Stimulated activated CD4-positive, alpha-beta T cell treated with anti-CD3 and anti-CD28 coated beads, Interleukin-2, amount 100 ng/mL, for 24 hours (primary cell): ENCODE measurements at regions not wholly inside any gene's neighbourhood (a gene's known extent, or its start where the extent isn't known, plus 50 kb on each side); places are given as distances from the start of the nearest gene placed in this dataset.

Source experiments
- DNase-seq, 2 donors: peaks; one replicate each; pipeline ENCODE4 v3.0.0-alpha.2; 2020

- DNase-seq, result no peak
These were observed 137.2 kb upstream of the PCBD1 start for GRCh38 chr10:71025535-71025934.

GRCh38 chr10:71028066-71028465 is 139.7 kb upstream of the PCBD1 start:
- DNase-seq, result no peak

- no peak for DNase-seq
These were observed 141.1 kb upstream of the PCBD1 start for GRCh38 chr10:71029411-71029892.

- DNase-seq, result no peak
These were observed 141.5 kb upstream of the PCBD1 start for GRCh38 chr10:71029907-71030306.

DNA sequence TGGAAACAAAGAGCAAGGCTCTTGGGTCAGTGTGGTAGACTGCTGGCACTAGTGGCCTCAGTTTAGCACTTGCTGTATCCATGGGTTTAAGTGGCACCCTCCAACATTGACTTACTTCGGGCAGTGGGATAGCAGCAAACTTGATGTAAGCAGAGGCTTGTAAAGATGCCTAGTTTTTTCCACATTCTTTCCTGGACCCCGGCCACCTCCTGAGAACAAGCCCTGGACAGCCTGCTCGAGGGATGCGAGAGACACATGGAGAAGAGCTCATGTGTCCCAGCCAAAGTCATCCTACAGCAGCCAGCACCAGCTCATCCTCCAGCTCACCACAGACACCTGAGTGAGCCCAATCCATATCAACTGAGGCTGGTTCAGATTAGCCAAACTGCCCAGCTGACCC is 142.7 kb upstream of the PCBD1 start:
- no peak for DNase-seq

DNA sequence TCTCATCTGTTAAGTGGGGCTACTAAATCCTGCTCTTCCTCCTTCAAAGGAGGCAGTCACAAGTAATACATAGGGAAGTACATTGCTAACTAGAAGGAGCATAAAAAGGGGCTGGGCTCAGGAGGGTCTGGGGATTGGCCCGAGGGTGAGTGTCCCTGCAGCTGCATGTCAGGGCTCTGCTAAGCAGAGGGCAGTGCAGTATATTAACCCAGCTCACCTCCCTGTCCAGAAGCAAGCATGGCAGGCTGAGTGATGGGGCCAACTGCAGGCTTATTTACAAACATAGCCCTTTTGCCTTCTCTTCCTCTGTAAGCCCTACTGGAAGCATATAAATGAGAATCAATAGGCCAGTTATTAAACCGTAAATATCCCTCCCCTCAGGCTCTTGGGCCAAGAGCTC is 143.2 kb upstream of the PCBD1 start:
- no peak for DNase-seq

GRCh38 chr10:71032887-71033286 is 144.5 kb upstream of the PCBD1 start:
- no peak for DNase-seq

DNA sequence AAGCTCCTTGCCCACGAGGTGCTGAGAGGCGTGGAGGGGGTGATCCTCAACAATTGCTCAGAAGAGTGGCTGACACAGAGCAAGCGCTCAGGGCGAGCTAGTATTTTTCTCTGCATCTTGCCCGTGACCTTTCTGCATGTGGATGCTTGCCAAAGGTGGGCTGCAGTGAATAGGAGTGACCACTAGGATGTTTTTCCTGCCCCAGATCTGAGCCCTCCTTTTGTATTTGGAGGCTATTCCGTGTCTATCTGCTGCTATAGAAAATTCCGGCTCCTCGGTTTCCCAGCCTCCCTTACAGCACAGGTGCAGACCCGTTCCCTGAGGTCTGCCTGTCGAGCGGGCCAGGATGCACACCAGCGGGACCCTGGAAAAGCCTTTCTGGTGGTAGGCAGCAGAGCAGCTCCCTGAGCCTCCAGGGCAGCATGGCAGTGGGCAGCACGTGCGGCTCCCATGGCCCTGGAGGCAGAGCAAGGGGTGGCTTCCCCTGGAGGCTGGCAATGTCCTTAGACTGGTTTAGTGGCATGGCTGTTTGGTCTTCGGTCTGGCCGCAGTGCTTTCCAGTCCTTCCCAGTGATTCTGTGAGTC is 145.1 kb upstream of the PCBD1 start:
- no peak for DNase-seq

- DNase-seq, result no peak
These were observed 147.3 kb upstream of the PCBD1 start for GRCh38 chr10:71035511-71036296.

DNA sequence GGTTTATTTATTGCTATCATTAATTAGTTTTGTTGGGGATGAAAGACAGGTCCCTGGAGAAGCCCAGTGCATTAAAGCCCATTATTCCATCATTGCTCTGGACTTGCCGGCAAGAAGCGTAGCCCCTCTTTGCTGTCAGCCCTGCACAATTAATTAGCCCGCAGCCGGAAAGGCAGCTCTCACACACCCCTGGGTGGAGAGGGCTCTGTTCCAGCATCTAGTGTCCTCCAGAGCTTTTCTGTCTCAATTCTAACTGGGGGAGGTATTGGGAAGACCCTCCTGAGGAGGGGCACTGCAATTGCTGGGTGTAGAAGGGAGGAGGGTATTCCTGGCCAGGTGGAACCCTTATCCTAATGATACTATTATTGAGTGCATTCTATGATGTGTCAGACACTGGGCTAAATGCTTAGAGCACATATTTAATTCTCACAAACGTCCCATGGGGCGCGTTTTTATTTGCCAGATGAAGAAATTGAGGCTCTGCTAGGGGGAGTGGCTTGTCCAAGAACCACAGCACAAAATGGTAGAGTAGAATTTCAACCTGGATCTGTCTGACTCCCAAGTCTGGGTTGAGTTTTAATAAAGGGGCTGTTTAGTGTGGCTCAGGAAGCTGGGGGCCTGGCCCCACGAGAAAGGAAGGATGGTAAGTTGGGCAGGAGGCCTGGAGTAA is 148.1 kb upstream of the PCBD1 start:
- no peak for DNase-seq

DNA sequence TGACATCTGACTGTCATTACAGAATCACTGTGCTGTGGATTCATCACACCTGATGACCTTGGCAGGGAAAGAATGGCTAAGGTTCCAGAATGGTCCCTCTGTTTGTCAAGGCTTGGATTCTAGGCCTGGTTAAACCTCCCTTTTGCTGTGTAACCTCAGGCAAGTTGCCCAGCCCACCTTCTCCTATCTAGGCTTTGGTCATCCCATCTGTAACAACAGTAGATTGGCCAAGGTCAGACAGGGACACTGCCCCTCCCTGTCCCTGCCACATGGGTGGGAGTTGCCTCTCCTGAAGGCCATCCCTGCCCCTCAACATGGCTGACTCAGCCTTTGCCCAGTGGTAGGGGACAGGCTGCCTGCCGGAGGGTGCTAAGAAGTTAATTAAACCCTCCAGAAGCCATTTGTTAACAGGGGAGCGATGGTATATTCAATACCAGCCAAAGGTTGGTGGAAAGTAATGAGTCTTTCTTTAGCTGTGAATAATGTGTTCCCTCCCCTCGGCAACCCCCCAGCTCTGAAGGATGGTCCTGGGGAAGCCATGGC is 149.8 kb upstream of the PCBD1 start:
- DNase-seq, result no peak

- no peak for DNase-seq
These were observed 150.6 kb upstream of the PCBD1 start for GRCh38 chr10:71038921-71039320.

DNA sequence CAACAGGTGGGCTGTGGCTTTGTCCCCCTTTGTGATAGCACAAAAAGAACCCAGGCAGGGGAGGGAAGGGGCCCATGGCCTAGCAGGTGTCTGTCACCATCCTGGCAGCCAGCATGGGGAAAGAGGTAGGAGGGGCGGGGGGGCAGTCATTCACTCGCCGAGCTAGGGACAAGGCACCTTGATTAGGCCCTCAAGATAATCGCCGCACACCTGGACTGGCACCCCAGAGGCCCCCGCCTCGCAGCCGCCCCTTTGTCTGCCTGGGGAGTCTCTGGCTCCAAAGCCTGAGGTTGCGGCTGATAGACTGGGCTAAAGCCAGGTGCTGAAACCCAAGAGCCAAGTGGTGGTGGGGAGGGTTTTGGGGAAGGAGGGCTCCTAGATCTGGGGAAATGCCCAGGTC is 151.2 kb upstream of the PCBD1 start:
- no peak for DNase-seq

GRCh38 chr10:71040343-71040742 is 152.0 kb upstream of the PCBD1 start:
- DNase-seq, result no peak

DNA sequence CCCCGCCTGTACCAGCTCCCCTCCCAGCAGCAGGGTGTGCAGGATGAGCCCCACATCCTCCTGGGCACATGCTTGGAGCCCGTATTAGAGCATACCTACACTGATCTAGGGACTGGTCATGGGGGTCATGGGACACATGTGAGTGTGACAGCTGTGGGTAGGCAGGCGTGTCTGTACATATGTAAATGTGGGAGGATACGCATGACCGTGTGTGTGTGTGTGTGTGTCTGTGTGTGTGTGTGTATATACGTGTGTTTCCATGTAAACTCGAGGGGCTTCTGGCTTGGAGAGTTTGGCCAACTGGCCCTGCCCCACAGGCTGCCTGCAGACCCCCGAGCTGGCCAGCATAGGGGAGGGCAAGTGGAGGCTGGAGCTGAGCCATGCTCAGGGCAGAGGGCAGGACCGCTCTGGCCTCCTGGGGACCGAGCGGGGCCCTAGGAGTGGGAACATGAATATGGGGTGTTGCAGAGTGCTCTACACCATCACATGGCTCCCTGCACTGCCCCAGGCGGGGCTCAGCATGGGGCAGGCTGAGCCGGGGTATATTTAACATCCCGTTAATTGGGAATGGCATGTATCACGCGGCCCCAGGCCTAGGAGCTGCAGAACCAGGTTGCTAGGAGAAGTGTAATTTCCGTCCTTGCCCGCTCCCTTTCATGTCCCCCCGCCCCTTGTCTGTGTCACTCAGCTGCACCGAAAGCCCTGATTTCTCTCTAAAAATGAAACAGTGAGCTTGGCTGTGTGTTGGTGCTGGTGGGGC is 152.7 kb upstream of the PCBD1 start:
- no peak for DNase-seq

DNA sequence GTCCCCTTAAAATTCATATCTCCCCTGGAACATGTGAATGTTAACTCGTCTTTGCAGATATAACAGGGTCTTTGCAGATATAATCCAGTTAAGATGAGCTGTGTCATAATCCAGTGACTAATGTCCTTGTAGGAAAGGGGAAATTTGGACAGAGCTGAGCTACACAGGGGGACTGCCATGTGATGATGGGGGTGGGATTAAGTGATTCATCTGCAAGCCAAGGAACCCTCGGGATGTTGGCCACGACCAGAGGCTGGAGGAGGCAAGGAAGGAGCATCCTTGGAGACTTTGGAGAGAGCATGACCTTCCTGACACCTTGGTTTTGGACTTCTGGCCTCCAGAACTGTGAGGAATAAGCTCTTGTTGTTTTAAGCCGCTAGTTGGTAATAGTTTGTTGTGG is 153.9 kb upstream of the PCBD1 start:
- no peak for DNase-seq

DNA sequence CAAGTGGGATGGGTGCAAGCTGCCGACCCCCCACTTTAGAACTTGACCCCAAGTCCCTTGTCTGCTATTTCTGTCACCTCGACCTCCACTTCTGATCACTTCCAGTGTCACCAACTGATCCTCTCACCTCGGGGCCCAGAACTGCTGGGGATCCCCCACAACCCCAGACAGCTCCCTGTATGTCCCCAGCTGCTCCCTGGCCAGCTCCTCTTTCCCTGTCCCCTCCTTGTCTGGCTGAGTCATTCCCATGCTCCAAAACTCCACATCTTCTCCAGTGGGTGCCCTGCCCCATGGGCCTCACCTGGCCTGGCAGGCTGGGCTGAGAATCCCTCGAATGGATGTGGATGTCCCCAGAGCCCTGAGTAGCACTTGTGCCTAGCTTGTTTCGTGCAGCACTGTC is 154.3 kb upstream of the PCBD1 start:
- no peak for DNase-seq

- no peak for DNase-seq
These were observed 155.5 kb upstream of the PCBD1 start for GRCh38 chr10:71043858-71044257.

GRCh38 chr10:71044720-71045119 is 156.4 kb upstream of the PCBD1 start:
- DNase-seq, result no peak

DNA sequence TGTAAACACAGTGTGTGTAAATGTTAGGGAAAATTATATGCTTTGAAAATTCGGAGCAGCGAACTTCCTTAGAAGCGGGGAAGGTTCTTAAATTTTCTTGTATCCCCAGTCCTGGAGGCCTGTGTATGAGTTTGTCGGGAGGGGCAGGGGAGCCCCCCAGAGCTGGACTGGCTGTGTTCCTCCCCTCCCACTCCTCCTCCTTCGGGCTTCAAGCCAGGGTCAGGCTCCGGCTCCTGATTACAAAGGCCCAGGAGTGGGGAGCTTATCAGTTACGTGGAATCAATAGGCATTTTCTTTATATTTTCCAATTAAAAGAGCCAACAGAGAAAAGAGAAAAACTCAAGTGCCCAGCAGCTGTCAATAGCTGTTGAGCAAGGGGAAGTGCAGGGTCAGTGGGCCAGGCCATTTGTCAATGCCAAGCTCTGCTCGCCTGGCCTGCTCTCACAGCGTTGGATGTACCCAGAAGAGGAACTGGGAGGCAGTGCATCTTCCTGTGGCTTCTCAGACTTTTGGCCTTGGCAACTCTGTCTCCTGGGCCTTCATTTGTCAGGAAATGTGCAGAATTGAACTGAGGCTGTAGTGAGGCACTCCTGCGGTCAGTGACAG is 156.9 kb upstream of the PCBD1 start:
- DNase-seq, result no peak

DNA sequence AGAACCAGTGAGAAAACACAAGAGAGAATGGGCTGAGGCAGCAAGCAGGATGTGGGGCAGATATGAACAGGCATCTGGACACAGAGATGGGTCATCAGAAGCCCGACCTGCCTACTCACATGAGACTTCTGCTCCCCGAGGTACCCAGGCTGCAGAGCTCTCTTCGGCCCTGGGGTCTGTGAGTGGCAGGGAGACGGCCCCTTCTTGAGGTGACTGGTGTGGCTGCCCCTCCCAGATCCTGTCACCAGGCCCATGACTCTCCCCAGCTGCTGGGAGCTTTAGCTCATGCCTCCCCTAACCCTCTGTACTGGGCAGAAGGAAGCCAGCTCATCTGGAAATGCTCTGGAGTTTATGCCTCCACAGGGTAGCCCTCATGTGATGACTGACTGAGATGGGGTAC is 157.6 kb upstream of the PCBD1 start:
- no peak for DNase-seq

DNA sequence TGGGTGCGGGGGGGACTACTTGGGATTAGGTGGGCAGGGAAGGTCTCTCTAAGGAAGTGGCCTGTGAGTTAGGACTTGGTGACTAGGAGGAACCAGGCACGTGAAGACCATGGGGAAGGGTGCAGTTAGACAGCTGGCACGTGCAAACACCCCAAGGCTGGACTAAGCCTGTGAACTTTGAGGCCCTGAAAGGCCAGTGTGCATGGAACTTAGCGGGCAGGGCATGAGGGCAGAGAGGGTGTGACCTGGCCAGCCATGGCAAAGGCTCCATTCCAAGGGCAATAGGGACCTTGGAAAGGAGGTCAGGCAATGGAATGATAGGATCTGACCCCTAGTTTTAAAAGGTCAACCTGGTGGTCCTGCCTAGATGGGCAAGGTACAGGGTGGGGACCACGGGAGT is 158.4 kb upstream of the PCBD1 start:
- DNase-seq, result no peak
